Tibial artery (tissue), 4 donors: ENCODE measurements at regions not wholly inside any gene's neighbourhood (a gene's known extent, or its start where the extent isn't known, plus 50 kb on each side); places are given as distances from the start of the nearest gene placed in this dataset.
A peak's percentile ranks its signal among the peaks of the same experiment; 100 is the strongest.

ENCODE experiments used
- DNase-seq, 2 donors: peaks; one replicate each; pipeline ENCODE4 v3.0.0-alpha.2; 2019
- H3K27ac ChIP-seq, 2 donors: fragments of 200-600 bp; sonication (generic) in 1 of 2; 1 replicate in 1 of 2; 2 replicates in 1 of 2; pipeline ENCODE4 v1.5.1; 2018 to 2019; ENCODE audit warnings: mild to moderate bottlenecking in 1 of 2
- H3K27me3 ChIP-seq, 2 donors: fragments of 200-600 bp; sonication (generic) in 1 of 2; one replicate each; pipeline versions ENCODE4 v1.5.1 to v1.6.0; 2016 to 2019
- H3K36me3 ChIP-seq, 3 donors: fragments of 200-600 bp; sonication (generic) in 2 of 3; one replicate each; pipeline ENCODE4 v1.5.1; 2016 to 2019; ENCODE audit warnings: mild to moderate bottlenecking in 2 of 3
- H3K4me1 ChIP-seq, 4 donors: fragments of 200-600 bp; sonication (generic) in 2 of 4; 1 replicate in 3 of 4; 2 replicates in 1 of 4; pipeline ENCODE4 v1.5.1; 2016 to 2019
- H3K4me3 ChIP-seq, 2 donors: fragments of 200-600 bp; sonication (generic) in 1 of 2; 1 replicate in 1 of 2; 2 replicates in 1 of 2; pipeline ENCODE4 v1.5.1; 2018 to 2019; ENCODE audit warnings: mild to moderate bottlenecking in 2 of 2
- H3K9me3 ChIP-seq, 3 donors: fragments of 200-600 bp; sonication (generic) in 1 of 3; one replicate each; pipeline ENCODE4 v1.5.1; 2016 to 2019
- CTCF ChIP-seq, 2 experiments: fragments of 200-600 bp in 1 of 2; fragments of 450-650 bp in 1 of 2; IDR thresholded peaks; one replicate each; pipeline ENCODE4 v1.5.1; 2017 to 2019; ENCODE audit warnings: antibody characterized with exemption in 2 of 2, mild to moderate bottlenecking in 1 of 2, moderate library complexity in 1 of 2
- intact Hi-C: fragments of 100-400 bp; cut with DNase I; formaldehyde crosslinking; loops from one replicate; pipeline ENCODE4 v1.15.0; 2023; ENCODE audit warnings: low total_unique reads

- intact Hi-C loops: no loop called here
- no peak for DNase-seq
- no peak for TF ChIP-seq CTCF (IDR thresholded peaks at IDR 0.05)
- no peaks in the 10 kb centered on the region for H3K9me3 ChIP-seq
- peaks cover 0 to 21% of the 10 kb centered on the region in 2 donors for H3K27me3 ChIP-seq
- H3K36me3 ChIP-seq: no peaks in the 10 kb centered on the region
- no peak overlapping the region for H3K27ac ChIP-seq
- no peaks in the 10 kb centered on the region for H3K4me1 ChIP-seq
- no peak overlapping the region for H3K4me3 ChIP-seq
Observed at GRCh38 chr16:49919327-49919726, 63.4 kb upstream of the ZNF423 start.

- no peaks in the 10 kb centered on the region for H3K4me1 ChIP-seq
- H3K27me3 ChIP-seq: peaks cover 0 to 21% of the 10 kb centered on the region in 2 donors
- H3K9me3 ChIP-seq: no peaks in the 10 kb centered on the region
- H3K4me3 ChIP-seq: no peak overlapping the region
- H3K36me3 ChIP-seq: no peaks in the 10 kb centered on the region
- intact Hi-C loops: loop anchor here (2.0 kb wide), 1 partner anchor 512 kb away; no protein-coding TSS in a partner anchor
- no peak for DNase-seq
- no peak overlapping the region for H3K27ac ChIP-seq
- TF ChIP-seq CTCF (IDR thresholded peaks at IDR 0.05): no peak
Observed at GRCh38 chr16:49920397-49920796, 64.5 kb upstream of the ZNF423 start.

- no peaks in the 10 kb centered on the region for H3K9me3 ChIP-seq
- no peaks in the 10 kb centered on the region for H3K4me1 ChIP-seq
- H3K36me3 ChIP-seq: no peaks in the 10 kb centered on the region
- TF ChIP-seq CTCF (IDR thresholded peaks at IDR 0.05): no peak
- H3K27me3 ChIP-seq: peaks cover 0 to 21% of the 10 kb centered on the region in 2 donors
- intact Hi-C loops: loop anchor here (2.0 kb wide), 1 partner anchor 512 kb away; no protein-coding TSS in a partner anchor
- DNase-seq: peak in 1 of 2 donors; percentile 43
- no peak overlapping the region for H3K4me3 ChIP-seq
- H3K27ac ChIP-seq: no peak overlapping the region
Observed at GRCh38 chr16:49921106-49921505, 65.2 kb upstream of the ZNF423 start.

- H3K9me3 ChIP-seq: no peaks in the 10 kb centered on the region
- H3K27ac ChIP-seq: no peak overlapping the region
- H3K4me3 ChIP-seq: no peak overlapping the region
- intact Hi-C loops: loop anchor here (2.0 kb wide), 1 partner anchor 513 kb away; no protein-coding TSS in a partner anchor
- peak; percentile 37 to 56 for TF ChIP-seq CTCF (IDR thresholded peaks at IDR 0.05)
- DNase-seq: peak; percentile 31 to 70
- H3K4me1 ChIP-seq: no peaks in the 10 kb centered on the region
- no peaks in the 10 kb centered on the region for H3K36me3 ChIP-seq
- H3K27me3 ChIP-seq: peaks cover 0 to 21% of the 10 kb centered on the region in 2 donors
Observed at GRCh38 chr16:49921791-49922456, 66.0 kb upstream of the ZNF423 start.

GRCh38 chr16:49923411-49923810 is 67.5 kb upstream of the ZNF423 start:
- no peaks in the 10 kb centered on the region for H3K36me3 ChIP-seq
- no peak for TF ChIP-seq CTCF (IDR thresholded peaks at IDR 0.05)
- DNase-seq: peak in 1 of 2 donors; percentile 37
- intact Hi-C loops: no loop called here
- H3K4me3 ChIP-seq: no peak overlapping the region
- no peak overlapping the region for H3K27ac ChIP-seq
- no peaks in the 10 kb centered on the region for H3K9me3 ChIP-seq
- H3K27me3 ChIP-seq: peaks cover 0 to 21% of the 10 kb centered on the region in 2 donors
- no peaks in the 10 kb centered on the region for H3K4me1 ChIP-seq
